ENCODE measurements at regions not wholly inside any gene's neighbourhood (a gene's known extent, or its start where the extent isn't known, plus 50 kb on each side); places are given as distances from the start of the nearest gene placed in this dataset.
"Not testable (repeated sequence)": the region's sequence is repeated elsewhere in the genome, so short reads cannot be mapped to it uniquely, and the experiment has no call there.

GRCh38 chr7:112579388-112579787, 98.6 kb downstream of the LSMEM1 start:
- TF ChIP-seq CTCF (IDR thresholded peaks at IDR 0.05; ENCODE audit: low read depth, low read length): no peak
- DNase-seq (ENCODE audit: low read depth in 2 of 2): no peak

DNA sequence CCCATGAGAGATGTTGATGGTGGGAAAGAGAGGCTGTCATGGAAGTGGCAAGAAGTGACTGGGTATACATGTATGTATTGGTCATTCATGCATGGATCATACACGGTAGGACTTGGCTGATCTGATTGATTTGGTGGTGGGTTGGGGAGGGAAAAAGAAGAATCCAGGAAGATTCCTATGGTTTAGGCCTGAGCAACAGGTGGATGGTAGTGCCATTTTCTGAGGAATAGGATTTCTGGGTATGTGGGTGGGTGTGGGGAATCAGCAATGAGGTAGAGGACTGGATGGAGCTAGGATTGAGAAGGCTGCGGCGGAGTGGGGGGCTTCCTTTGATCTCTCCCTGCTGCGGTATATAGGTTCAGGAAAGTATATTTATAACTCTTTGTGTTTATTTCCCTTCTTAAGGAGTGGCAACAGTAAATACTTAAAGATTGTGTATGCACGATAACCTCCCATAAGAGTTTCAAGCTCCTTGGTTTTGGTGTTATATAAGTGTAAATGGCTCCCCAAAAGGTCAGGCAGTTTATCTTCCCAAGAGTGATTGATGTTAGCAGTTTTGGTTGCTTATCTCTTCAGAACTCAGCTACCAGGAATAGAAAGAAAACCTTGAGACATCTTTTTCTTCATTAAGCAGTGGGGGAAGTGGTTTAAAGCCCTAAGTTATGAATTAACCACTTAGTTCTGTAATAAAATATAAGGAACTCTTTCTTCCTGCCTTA, 100.1 kb downstream of the LSMEM1 start:
- H3K4me3 ChIP-seq (replicated peaks in 1 of 2; ENCODE audit: low read depth in 2 of 2, low read length in 2 of 2): no peak overlapping the region
- TF ChIP-seq CTCF (IDR thresholded peaks at IDR 0.05; ENCODE audit: low read depth, low read length): no peak

More at GRCh38 chr7:112579388-112579787, 98.6 kb downstream of the LSMEM1 start:
- no peak overlapping the region for H3K4me3 ChIP-seq (replicated peaks in 1 of 2; ENCODE audit: low read depth in 2 of 2, low read length in 2 of 2)

DNA sequence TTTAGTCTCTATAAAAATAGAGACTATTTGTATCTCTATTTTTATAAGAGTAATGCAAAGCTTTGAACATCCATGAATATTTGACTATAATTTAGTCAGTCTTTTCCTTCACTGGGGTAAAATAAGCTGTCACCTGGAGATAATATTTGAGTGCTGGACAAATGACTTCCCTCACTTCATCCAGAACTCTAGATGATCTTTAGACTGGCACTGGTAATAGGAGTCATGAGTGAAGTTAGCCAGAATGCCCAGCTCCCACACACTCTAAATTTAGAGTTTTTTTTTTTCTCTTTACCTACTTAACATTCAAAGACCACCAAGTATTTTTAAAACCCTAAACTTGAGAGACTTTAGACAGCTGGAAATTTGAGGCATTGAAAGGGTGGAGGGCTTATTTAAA, 100.7 kb downstream of the LSMEM1 start:
- TF ChIP-seq CTCF (IDR thresholded peaks at IDR 0.05; ENCODE audit: low read depth, low read length): no peak
- DNase-seq (ENCODE audit: low read depth in 2 of 2): no peak
- no peak overlapping the region for H3K4me3 ChIP-seq (replicated peaks in 1 of 2; ENCODE audit: low read depth in 2 of 2, low read length in 2 of 2)

More for the DNA sequence above, 100.1 kb downstream of the LSMEM1 start:
- no peak for DNase-seq (ENCODE audit: low read depth in 2 of 2)

- H3K4me3 ChIP-seq (replicated peaks in 1 of 2; ENCODE audit: low read depth in 2 of 2, low read length in 2 of 2): no peak overlapping the region
- no peak for DNase-seq (ENCODE audit: low read depth in 2 of 2)
- no peak for TF ChIP-seq CTCF (IDR thresholded peaks at IDR 0.05; ENCODE audit: low read depth, low read length)
Measured at GRCh38 chr7:112584290-112584689, 103.5 kb downstream of the LSMEM1 start.

DNA sequence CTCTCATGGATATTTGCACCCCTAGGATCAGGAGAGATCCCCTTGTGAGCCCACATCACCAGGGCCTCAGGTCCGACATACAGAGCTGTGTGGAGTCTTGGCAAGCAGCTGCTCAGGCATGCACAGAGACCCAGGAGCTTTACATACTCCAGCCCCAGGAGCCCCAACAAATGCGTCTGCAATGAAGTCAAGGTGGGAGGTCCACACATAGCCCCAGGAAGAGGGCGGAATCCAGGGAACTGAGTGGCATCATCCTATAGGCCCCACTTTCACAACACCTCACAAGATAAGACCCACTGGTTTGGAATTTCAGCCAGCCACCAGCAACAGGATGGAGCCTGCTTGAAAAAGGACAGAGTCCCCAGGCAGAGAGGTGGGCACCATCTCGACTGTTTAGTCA, 106.7 kb downstream of the LSMEM1 start:
- no peak for TF ChIP-seq CTCF (IDR thresholded peaks at IDR 0.05; ENCODE audit: low read depth, low read length)
- no peak for DNase-seq (ENCODE audit: low read depth in 2 of 2)
- H3K4me3 ChIP-seq (replicated peaks in 1 of 2; ENCODE audit: low read depth in 2 of 2, low read length in 2 of 2): no peak overlapping the region

GRCh38 chr7:112592565-112593263, 111.9 kb downstream of the LSMEM1 start:
- H3K4me3 ChIP-seq (replicated peaks in 1 of 2; ENCODE audit: low read depth in 2 of 2, low read length in 2 of 2); DNase-seq (ENCODE audit: low read depth in 2 of 2): not testable (repeated sequence)

- TF ChIP-seq CTCF (IDR thresholded peaks at IDR 0.05; ENCODE audit: low read depth, low read length): no peak
Measured at GRCh38 chr7:112594397-112594796, 113.6 kb downstream of the LSMEM1 start.

More at GRCh38 chr7:112594397-112594796, 113.6 kb downstream of the LSMEM1 start:
- no peak overlapping the region for H3K4me3 ChIP-seq (replicated peaks in 1 of 2; ENCODE audit: low read depth in 2 of 2, low read length in 2 of 2)
- DNase-seq (ENCODE audit: low read depth in 2 of 2): peak; percentile 46 to 47

Data from cardiac fibroblast (primary cell).